GM12865 (cell line): ENCODE measurements at regions not wholly inside any gene's neighbourhood (a gene's known extent, or its start where the extent isn't known, plus 50 kb on each side); places are given as distances from the start of the nearest gene placed in this dataset.
A peak's percentile ranks its signal among the peaks of the same experiment; 100 is the strongest.

Experiments used
- DNase-seq: peaks from one replicate; pipeline ENCODE4 v3.0.0; 2010; ENCODE audit warnings: low read depth
- H3K4me3 ChIP-seq: 2 replicates; pipeline ENCODE4 v1.5.1; 2011; ENCODE audit warnings: mild to moderate bottlenecking, low read depth, low read length, control low read depth
- CTCF ChIP-seq: IDR thresholded peaks from 2 replicates; pipeline ENCODE4 v1.5.1; 2011; ENCODE audit warnings: low read length, control low read depth, low read depth, inconsistent platforms; ENCODE audit not compliant: insufficient read depth; ENCODE audit errors: missing control alignments

DNA sequence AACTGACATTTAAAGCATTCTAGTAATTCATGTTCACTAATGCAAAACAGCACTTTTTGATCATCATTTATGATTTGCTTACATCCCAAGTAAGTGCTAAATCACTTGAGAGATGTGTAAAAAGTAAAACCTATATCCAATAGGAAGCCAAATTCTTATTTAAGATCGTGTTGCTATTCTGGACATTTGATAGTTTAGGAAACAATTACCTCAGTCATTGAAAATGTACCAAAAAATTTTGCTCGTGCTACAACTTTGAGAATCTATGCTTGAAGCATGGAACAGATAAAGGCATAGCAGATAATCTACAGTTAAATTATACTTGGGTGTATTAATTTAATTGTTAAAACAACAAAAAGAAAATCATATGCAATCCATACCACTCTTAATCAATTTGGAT is 571.6 kb upstream of the NR2F2 start:
- no peak overlapping the region for H3K4me3 ChIP-seq
- DNase-seq = no peak
- no peak for TF ChIP-seq CTCF

GRCh38 chr15:95760508-95760907 is 570.0 kb upstream of the NR2F2 start:
- peak; percentile 40 for DNase-seq
- TF ChIP-seq CTCF = peak; percentile 23
- no peak overlapping the region for H3K4me3 ChIP-seq

- DNase-seq = no peak
- no peak overlapping the region for H3K4me3 ChIP-seq
- TF ChIP-seq CTCF = no peak
Observed at GRCh38 chr15:95761501-95762165, 568.9 kb upstream of the NR2F2 start.

DNA sequence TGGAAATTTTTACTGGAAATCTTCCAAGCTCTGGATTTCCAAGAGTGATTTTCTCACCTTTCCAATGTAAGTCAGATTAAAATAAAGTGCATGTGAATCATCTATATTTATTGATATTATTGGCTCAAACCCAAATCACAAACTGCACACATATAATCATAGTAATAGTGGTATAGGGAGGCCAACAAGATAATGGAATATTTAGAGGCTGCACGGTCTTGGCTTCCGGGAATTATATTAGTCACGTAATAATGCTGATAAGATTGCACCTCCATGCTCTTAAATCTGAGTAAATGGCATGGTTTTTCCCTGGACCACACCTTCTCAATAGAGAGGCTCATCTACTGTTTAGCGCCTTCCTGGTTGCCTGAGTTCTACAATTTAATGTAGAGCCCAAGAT is 567.1 kb upstream of the NR2F2 start:
- DNase-seq = no peak
- TF ChIP-seq CTCF = no peak

GRCh38 chr15:95765161-95765560 is 565.3 kb upstream of the NR2F2 start:
- no peak for DNase-seq
- H3K4me3 ChIP-seq = no peak overlapping the region
- no peak for TF ChIP-seq CTCF

More for the DNA sequence above, 567.1 kb upstream of the NR2F2 start:
- no peak overlapping the region for H3K4me3 ChIP-seq

GRCh38 chr15:95770196-95770595 is 560.3 kb upstream of the NR2F2 start:
- TF ChIP-seq CTCF = no peak
- no peak for DNase-seq
- no peak overlapping the region for H3K4me3 ChIP-seq

GRCh38 chr15:95772982-95773381 is 557.5 kb upstream of the NR2F2 start:
- TF ChIP-seq CTCF = no peak
- no peak for DNase-seq

More at GRCh38 chr15:95772982-95773381, 557.5 kb upstream of the NR2F2 start:
- H3K4me3 ChIP-seq = no peak overlapping the region
